ENCODE measurements at regions not wholly inside any gene's neighbourhood (a gene's known extent, or its start where the extent isn't known, plus 50 kb on each side); places are given as distances from the start of the nearest gene placed in this dataset.
"Not testable (repeated sequence)": the region's sequence is repeated elsewhere in the genome, so short reads cannot be mapped to it uniquely, and the experiment has no call there.

DNA sequence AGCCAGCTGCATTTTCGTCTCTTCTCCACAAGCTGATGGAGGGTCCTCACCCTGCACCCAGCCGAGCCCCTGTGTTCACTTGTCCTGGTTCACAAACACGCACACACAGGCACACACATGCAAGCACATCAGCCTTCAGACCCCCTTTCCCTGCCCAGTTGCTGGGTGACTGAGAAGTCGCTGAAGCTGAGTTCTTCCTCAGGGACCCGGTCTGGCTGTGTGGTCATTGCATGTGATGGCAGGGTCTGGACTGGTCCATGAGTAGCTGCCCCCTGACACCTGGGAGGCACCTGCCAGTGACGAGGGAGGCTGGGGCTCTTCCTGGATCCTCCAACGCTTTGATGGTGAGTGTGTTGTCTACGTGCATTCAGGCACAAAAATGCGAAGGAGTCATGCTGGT, 546.1 kb upstream of the SALL3 start:
- H3K36me3 ChIP-seq, result no peaks in the 10 kb centered on the region
- DNase-seq, result no peak
- no peaks in the 10 kb centered on the region for H3K27me3 ChIP-seq
- no peak overlapping the region for H3K27ac ChIP-seq
- TF ChIP-seq, protein P1, sequence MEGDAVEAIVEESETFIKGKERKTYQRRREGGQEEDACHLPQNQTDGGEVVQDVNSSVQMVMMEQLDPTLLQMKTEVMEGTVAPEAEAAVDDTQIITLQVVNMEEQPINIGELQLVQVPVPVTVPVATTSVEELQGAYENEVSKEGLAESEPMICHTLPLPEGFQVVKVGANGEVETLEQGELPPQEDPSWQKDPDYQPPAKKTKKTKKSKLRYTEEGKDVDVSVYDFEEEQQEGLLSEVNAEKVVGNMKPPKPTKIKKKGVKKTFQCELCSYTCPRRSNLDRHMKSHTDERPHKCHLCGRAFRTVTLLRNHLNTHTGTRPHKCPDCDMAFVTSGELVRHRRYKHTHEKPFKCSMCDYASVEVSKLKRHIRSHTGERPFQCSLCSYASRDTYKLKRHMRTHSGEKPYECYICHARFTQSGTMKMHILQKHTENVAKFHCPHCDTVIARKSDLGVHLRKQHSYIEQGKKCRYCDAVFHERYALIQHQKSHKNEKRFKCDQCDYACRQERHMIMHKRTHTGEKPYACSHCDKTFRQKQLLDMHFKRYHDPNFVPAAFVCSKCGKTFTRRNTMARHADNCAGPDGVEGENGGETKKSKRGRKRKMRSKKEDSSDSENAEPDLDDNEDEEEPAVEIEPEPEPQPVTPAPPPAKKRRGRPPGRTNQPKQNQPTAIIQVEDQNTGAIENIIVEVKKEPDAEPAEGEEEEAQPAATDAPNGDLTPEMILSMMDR (IDR thresholded peaks at IDR 0.05), result no peak
- no peak for TF ChIP-seq POLR2A (IDR thresholded peaks at IDR 0.05)
- no peaks in the 10 kb centered on the region for H3K9me3 ChIP-seq
- H3K4me1 ChIP-seq, result no peaks in the 10 kb centered on the region
- no peak overlapping the region for H3K4me3 ChIP-seq

DNA sequence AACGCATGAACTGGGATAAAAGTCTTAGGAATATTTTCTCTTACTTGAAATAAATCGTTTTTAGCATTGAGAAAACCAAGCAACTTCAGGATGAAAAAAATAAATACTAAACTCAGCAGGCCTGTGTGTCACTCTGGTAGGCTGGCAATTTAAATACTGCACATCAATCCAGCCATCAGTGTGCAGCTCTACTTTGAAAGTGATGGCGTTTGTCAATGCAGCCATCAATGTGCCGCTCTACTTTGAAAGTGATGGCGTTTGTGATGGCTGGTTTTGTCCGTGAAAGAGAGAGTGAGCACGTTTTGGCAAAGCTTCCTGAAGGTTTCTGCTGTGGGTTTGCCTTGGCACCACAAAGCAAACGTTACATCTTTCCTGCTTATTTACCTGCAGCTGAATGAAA, 543.5 kb upstream of the SALL3 start:
- no peaks in the 10 kb centered on the region for H3K27me3 ChIP-seq
- no peaks in the 10 kb centered on the region for H3K9me3 ChIP-seq
- no peak for TF ChIP-seq POLR2A (IDR thresholded peaks at IDR 0.05)
- TF ChIP-seq, protein P1 (IDR thresholded peaks at IDR 0.05), result no peak
- DNase-seq, result no peak
- H3K36me3 ChIP-seq, result no peaks in the 10 kb centered on the region
- no peak overlapping the region for H3K4me3 ChIP-seq
- H3K27ac ChIP-seq, result no peak overlapping the region
- H3K4me1 ChIP-seq, result no peaks in the 10 kb centered on the region

DNA sequence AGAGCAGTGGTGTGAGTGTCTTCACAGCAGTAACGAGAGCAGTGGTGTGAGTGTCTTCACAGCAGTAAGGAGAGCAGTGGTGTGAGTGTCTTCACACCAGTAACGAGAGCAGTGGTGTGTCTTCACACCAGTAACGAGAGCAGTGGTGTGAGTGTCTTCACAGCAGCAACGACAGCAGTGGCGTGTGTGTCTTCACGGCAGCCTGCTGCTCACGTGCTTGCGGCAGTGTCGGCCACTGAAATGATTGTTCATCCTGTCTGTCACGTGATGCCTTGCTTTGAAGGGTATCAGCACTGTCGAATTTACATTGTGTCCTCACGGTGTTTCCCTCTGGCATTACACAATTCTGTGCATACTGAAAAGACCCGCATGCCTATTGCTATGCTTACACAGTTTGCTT, 541.4 kb upstream of the SALL3 start:
- DNase-seq, H3K4me1 ChIP-seq: not testable (repeated sequence)

DNA sequence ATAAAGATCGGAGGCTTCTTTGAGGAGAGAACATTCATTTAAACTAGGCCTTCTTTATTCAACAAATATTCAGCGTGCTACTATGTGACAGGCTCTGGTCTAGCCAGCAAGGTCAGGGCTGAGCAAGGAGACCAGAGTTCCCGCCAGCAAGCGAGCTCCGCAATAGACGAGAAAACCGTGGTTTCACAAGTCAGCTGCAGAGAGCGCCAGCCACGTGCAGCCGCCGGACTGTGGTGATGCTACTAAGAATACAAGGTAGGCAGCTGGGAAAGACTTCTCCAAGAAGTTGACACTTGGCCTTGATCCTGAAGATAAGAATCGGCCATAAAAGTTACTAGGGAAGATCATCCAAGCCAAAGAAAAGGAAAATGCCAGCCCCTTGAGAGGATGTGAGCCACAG, 533.7 kb upstream of the SALL3 start:
- Histone ChIP-seq H3K27ac (no peak overlapping the region), H3K27me3 (no peaks in the 10 kb centered on the region), H3K36me3 (no peaks in the 10 kb centered on the region), H3K9me3 (peaks cover 0 to 6% (median 0%) of the 10 kb centered on the region in 4 donors), H3K4me3 (no peak overlapping the region), H3K4me1 (no peaks in the 10 kb centered on the region)
- no peak for DNase-seq
- TF ChIP-seq, protein P1 (IDR thresholded peaks at IDR 0.05), result no peak
- TF ChIP-seq POLR2A (IDR thresholded peaks at IDR 0.05), result no peak

More for the DNA sequence above, 541.4 kb upstream of the SALL3 start:
- not testable (repeated sequence) for H3K4me3 ChIP-seq, H3K9me3 ChIP-seq, H3K27ac ChIP-seq, H3K36me3 ChIP-seq, H3K27me3 ChIP-seq

DNA sequence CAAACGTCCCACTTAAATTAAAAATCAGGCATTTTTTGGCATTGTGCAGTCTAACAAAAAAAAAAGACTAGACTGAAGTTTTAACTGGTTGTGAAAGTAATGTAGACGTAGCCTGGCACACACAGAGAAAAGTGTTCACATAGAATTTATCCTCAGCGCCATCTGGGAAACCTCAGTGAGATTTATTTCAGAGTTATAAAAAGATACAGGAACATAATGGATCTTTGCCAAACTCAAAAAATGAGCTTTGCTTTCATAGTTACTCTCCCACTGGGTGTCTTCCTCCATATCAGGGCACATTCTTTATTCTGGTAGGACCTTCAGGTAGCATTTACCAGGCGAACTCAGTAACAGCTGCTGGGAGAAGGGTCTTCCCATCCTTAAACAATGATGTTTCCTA, 532.4 kb upstream of the SALL3 start:
- H3K36me3 ChIP-seq, result no peaks in the 10 kb centered on the region
- H3K4me1 ChIP-seq, result no peaks in the 10 kb centered on the region
- H3K27me3 ChIP-seq, result no peaks in the 10 kb centered on the region
- TF ChIP-seq POLR2A (IDR thresholded peaks at IDR 0.05), result no peak
- TF ChIP-seq, protein P1 (IDR thresholded peaks at IDR 0.05), result no peak
- no peak overlapping the region for H3K27ac ChIP-seq
- H3K4me3 ChIP-seq, result no peak overlapping the region
- peaks cover 0 to 6% (median 0%) of the 10 kb centered on the region in 4 donors for H3K9me3 ChIP-seq
- no peak for DNase-seq

DNA sequence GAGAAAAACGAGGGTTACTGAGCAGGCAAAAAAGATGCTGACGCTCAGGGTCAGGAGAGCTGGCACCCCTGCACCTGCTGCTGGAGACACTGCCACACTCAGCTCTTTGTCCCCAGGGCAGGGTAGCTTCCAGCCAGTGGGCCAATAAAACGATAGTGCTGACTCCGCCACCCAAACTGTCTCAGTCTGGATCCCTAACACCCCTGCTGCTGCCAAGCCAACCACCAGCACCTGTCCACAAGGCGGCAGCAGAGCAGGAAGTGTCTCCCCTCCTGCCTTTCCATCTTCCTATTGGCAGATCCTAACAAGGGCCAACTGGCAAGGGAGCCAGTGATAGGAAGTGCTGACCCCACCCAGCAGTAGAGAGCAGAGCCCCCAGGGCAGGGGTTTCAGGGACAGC, 531.5 kb upstream of the SALL3 start:
- peaks cover 0 to 6% (median 0%) of the 10 kb centered on the region in 4 donors for H3K9me3 ChIP-seq
- H3K27me3 ChIP-seq, result no peaks in the 10 kb centered on the region
- H3K27ac ChIP-seq, result no peak overlapping the region
- TF ChIP-seq POLR2A (IDR thresholded peaks at IDR 0.05), result no peak
- TF ChIP-seq, protein P1 (IDR thresholded peaks at IDR 0.05), result no peak
- DNase-seq, result no peak
- no peaks in the 10 kb centered on the region for H3K4me1 ChIP-seq
- no peaks in the 10 kb centered on the region for H3K36me3 ChIP-seq
- no peak overlapping the region for H3K4me3 ChIP-seq
